ENCODE measurements at regions not wholly inside any gene's neighbourhood (a gene's known extent, or its start where the extent isn't known, plus 50 kb on each side); places are given as distances from the start of the nearest gene placed in this dataset.
"Not testable (repeated sequence)": the region's sequence is repeated elsewhere in the genome, so short reads cannot be mapped to it uniquely, and the experiment has no call there.

DNA sequence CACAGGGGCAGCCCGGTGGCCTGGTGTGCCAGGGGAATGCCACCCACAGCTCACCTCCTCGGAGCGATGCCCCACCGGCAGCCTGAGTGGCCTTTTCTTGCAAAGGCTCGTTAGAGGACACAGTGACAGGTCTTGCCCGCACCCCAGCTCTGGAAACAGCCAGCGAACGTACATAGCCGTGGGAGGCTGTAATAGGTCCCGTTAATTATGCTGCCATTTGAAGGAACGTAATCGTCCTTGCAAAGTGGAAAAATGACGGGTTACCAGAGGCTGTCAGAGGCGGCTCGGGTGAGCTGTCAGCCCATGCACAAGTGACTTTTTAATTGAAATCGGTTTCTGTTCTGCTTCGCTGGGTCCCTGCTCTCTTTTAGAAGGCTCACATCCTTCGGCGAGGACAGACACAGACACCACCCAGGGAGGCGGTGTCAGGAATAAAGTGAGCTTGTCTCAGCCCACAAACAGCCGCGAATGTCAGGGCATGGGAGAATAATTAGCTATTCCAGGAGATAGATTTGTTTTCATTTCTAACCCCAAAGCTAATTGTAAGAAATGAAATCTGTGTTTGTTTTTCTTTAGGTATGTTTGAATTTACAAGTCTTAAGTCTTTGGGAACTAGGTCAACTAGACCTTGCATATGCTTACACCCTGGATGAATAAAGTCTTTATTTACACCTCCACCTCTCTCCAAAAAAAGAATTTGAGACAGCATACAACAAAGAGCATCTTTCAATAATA is 77.2 kb upstream of the RFLNA start:
- intact Hi-C loops (cut with DNase I): no loop called here
- Histone ChIP-seq H3K27me3 (no peaks in the 10 kb centered on the region), H3K27ac (no peak overlapping the region), H3K4me3 (no peak overlapping the region), H3K4me1 (no peaks in the 10 kb centered on the region), H3K36me3 (no peaks in the 10 kb centered on the region), H3K9me3 (no peaks in the 10 kb centered on the region)
- TF ChIP-seq POLR2A (IDR thresholded peaks at IDR 0.05): no peak
- TF ChIP-seq, protein P1, sequence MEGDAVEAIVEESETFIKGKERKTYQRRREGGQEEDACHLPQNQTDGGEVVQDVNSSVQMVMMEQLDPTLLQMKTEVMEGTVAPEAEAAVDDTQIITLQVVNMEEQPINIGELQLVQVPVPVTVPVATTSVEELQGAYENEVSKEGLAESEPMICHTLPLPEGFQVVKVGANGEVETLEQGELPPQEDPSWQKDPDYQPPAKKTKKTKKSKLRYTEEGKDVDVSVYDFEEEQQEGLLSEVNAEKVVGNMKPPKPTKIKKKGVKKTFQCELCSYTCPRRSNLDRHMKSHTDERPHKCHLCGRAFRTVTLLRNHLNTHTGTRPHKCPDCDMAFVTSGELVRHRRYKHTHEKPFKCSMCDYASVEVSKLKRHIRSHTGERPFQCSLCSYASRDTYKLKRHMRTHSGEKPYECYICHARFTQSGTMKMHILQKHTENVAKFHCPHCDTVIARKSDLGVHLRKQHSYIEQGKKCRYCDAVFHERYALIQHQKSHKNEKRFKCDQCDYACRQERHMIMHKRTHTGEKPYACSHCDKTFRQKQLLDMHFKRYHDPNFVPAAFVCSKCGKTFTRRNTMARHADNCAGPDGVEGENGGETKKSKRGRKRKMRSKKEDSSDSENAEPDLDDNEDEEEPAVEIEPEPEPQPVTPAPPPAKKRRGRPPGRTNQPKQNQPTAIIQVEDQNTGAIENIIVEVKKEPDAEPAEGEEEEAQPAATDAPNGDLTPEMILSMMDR (IDR thresholded peaks at IDR 0.05): no peak
- ATAC-seq: no peak
- 54% methylated on average over 12 of the region's 22 CpGs for WGBS (ENCODE audit: insufficient coverage, low coverage, low lambda C conversion rate, missing lambda C conversion rate)
- DNase-seq: no peak

DNA sequence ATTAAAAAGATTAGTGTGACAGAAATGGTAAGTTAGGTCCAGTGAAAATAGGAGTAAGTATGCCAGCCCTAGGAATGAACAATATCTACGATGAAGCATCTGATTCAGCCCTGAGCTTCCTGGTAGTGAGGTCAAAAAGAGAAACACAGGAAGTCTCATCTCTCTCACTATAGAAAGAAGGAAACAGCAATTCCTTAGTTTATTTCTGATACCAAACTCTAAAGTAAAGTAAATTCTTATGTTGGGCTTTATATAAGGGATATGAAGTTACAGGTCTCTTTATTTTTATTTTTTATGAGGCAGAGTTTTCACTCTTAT is 76.7 kb upstream of the RFLNA start:
- no peaks in the 10 kb centered on the region for H3K9me3 ChIP-seq
- DNase-seq: no peak
- H3K36me3 ChIP-seq: no peaks in the 10 kb centered on the region
- TF ChIP-seq, protein P1 (IDR thresholded peaks at IDR 0.05): no peak
- TF ChIP-seq POLR2A (IDR thresholded peaks at IDR 0.05): no peak
- 50% methylated on average over 1 of the region's 1 CpG for WGBS (ENCODE audit: insufficient coverage, low coverage, low lambda C conversion rate, missing lambda C conversion rate)
- no peak for ATAC-seq
- H3K4me1 ChIP-seq: no peaks in the 10 kb centered on the region
- intact Hi-C loops (cut with DNase I): no loop called here
- H3K27me3 ChIP-seq: no peaks in the 10 kb centered on the region
- no peak overlapping the region for H3K27ac ChIP-seq
- H3K4me3 ChIP-seq: no peak overlapping the region

DNA sequence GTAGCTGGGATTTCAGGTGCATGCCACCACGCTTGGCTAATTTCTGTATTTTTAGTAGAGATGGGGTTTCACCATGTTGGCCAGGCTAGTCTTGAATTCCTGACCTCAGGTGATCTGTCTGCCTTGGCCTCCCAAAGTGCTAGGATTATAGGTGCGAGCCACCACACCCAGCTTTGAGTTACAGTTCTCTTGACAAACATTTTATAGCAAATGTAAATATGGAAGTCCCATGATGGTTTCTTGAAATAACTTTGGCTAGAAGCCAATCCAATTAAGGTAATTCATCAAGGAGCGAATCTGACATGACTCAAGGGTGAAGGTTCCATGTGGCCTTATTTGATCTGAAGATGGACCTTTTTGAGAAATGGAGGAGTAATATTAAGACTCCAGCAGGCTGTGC is 76.2 kb upstream of the RFLNA start:
- DNase-seq; H3K27ac ChIP-seq; H3K36me3 ChIP-seq; H3K9me3 ChIP-seq; intact Hi-C loops (cut with DNase I); H3K27me3 ChIP-seq; ATAC-seq; H3K4me1 ChIP-seq; H3K4me3 ChIP-seq: not testable (repeated sequence)
- WGBS (ENCODE audit: insufficient coverage, low coverage, low lambda C conversion rate, missing lambda C conversion rate): 86% methylated on average over 2 of the region's 3 CpGs

DNA sequence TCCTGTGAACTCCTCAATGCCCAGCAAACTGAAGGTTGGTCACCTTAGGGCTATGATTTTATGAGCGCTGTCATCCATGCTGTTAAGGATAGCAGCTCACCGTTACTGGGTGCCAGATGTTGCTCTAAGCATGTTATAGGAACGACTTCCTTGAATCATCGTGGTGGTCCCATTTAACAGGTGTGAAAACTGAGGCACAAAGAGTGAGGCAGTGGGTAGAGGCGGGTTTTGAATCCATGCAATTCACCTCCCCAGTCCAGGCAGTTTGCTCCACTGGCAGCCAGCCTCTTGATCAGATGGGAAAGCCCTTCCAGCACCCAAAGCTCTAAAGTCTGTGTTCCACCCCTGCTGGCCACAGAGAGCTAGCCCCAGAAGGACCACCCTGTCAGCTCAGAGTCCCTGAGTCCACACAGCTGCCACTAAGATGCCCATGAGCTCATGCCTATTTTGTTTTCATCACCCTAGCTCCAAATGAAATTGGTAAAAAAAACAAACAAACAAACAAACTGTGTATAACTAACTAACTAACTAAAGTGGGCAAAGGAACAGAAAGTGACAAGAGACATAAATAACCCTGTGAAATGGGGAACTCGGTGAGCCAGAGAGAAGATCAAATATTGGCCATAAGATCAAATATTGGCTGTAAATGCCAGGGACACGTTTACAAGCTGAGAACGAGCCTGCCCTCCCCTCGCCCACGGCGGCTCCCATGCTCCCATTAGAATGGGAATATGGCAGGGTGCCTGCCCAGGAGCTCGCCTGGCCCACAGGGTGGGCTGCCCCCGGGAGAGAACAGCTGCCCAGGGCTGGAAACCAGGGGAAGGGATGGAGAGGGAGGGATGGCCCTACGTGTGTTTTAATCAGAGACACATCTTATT is 72.3 kb upstream of the RFLNA start:
- ATAC-seq (no peak), DNase-seq (no peak)
- WGBS (ENCODE audit: insufficient coverage, low coverage, low lambda C conversion rate, missing lambda C conversion rate): 63% methylated on average over 12 of the region's 14 CpGs
- no peaks in the 10 kb centered on the region for H3K9me3 ChIP-seq
- H3K27ac ChIP-seq: no peak overlapping the region
- intact Hi-C loops (cut with DNase I): no loop called here
- no peaks in the 10 kb centered on the region for H3K4me1 ChIP-seq
- TF ChIP-seq, protein P1 (IDR thresholded peaks at IDR 0.05): no peak
- no peak for TF ChIP-seq POLR2A (IDR thresholded peaks at IDR 0.05)
- H3K27me3 ChIP-seq: no peaks in the 10 kb centered on the region
- no peaks in the 10 kb centered on the region for H3K36me3 ChIP-seq
- no peak overlapping the region for H3K4me3 ChIP-seq

DNA sequence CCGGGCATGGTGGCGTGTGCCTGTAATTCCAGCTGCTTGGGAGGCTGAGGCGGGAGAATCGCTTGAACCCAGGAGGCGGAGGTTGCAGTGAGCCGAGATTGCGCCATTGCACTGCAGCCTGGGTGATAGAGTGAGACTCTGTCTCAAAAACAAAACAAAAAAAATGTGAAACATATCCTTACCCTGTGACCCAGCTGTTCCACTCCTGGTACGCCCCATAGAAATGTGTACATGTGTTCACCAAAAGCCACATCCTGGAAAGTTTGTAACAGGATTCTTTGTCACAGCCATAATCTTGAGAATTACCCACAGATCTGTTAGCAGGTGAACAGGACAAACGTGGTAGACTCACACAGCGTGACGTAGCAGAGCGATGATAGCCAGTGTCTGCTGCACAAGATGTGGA is 71.2 kb upstream of the RFLNA start:
- intact Hi-C loops (cut with DNase I): not testable (repeated sequence)

More for the DNA sequence above, 71.2 kb upstream of the RFLNA start:
- not testable (repeated sequence) for H3K9me3 ChIP-seq, H3K27me3 ChIP-seq, H3K27ac ChIP-seq, H3K4me1 ChIP-seq, DNase-seq, H3K4me3 ChIP-seq, H3K36me3 ChIP-seq, ATAC-seq
- 72% methylated on average over 7 of the region's 12 CpGs for WGBS (ENCODE audit: insufficient coverage, low coverage, low lambda C conversion rate, missing lambda C conversion rate)
